Esophagus (tissue), 2 donors: ENCODE measurements at regions not wholly inside any gene's neighbourhood (a gene's known extent, or its start where the extent isn't known, plus 50 kb on each side); places are given as distances from the start of the nearest gene placed in this dataset.

Experiments used
- H3K27ac ChIP-seq, 2 donors: one replicate each; pipeline ENCODE4 v1.5.1; 2013; ENCODE audit warnings: low read depth in 2 of 2, mild to moderate bottlenecking in 2 of 2, inconsistent platforms in 1 of 2, low read length in 1 of 2, moderate library complexity in 1 of 2
- H3K27me3 ChIP-seq, 2 donors: one replicate each; pipeline ENCODE4 v1.6.1; 2013; ENCODE audit warnings: low read length in 2 of 2, control low read depth in 1 of 2, mild to moderate bottlenecking in 1 of 2; ENCODE audit not compliant: insufficient read depth in 2 of 2, control insufficient read depth in 1 of 2
- H3K36me3 ChIP-seq, 2 donors: one replicate each; pipeline ENCODE4 v1.6.1; 2013; ENCODE audit warnings: low read length in 1 of 2; ENCODE audit not compliant: control insufficient read depth in 2 of 2, insufficient read depth in 2 of 2
- H3K4me1 ChIP-seq, 2 donors: one replicate each; pipeline ENCODE4 v1.6.1; 2013; ENCODE audit warnings: low read length in 1 of 2; ENCODE audit not compliant: control insufficient read depth in 2 of 2, insufficient read depth in 2 of 2
- H3K4me3 ChIP-seq, 2 donors: one replicate each; pipeline ENCODE4 v1.5.1; 2013; ENCODE audit warnings: low read length in 2 of 2, mild to moderate bottlenecking in 2 of 2, low read depth in 1 of 2, moderate library complexity in 1 of 2
- H3K9me3 ChIP-seq, 2 donors: one replicate each; pipeline ENCODE4 v1.6.1; 2013; ENCODE audit warnings: mild to moderate bottlenecking in 2 of 2, low read depth in 1 of 2, low read length in 1 of 2, moderate library complexity in 1 of 2; ENCODE audit not compliant: control insufficient read depth in 2 of 2, insufficient read depth in 1 of 2
- WGBS, 2 donors: extraction: QIAGEN DNeasy Blood & Tissue Kit; methylation state at CpG; one replicate each; pipeline ENCODE4 v1.1.7; 2013; 5-methylcytosine and 5-hydroxymethylcytosine counted together
- donor health status: healthy with polysubstance abuse.
- donor health status: Bipolar disorder and iron deficiency.

GRCh38 chr5:4359847-4360246 lies 764.2 kb downstream of the IRX1 start:
- Histone ChIP-seq H3K4me3 (no peak overlapping the region), H3K4me1 (no peaks in the 10 kb centered on the region), H3K27ac (no peak overlapping the region), H3K27me3 (no peaks in the 10 kb centered on the region), H3K9me3 (peaks cover 0 to 5% of the 10 kb centered on the region in 2 donors), H3K36me3 (no peaks in the 10 kb centered on the region)
- WGBS, 2 donors, result 84 to 88% methylated on average over 2 of the region's 2 CpGs

- H3K9me3 ChIP-seq, result no peaks in the 10 kb centered on the region
- 55 to 64% methylated on average over 3 of the region's 3 CpGs for WGBS, 2 donors
- no peaks in the 10 kb centered on the region for H3K27me3 ChIP-seq
- no peaks in the 10 kb centered on the region for H3K36me3 ChIP-seq
- H3K4me1 ChIP-seq, result no peaks in the 10 kb centered on the region
- no peak overlapping the region for H3K4me3 ChIP-seq
- H3K27ac ChIP-seq, result no peak overlapping the region
These were observed 766.1 kb downstream of the IRX1 start for GRCh38 chr5:4361753-4362152.

GRCh38 chr5:4362411-4362810 lies 766.8 kb downstream of the IRX1 start:
- no peaks in the 10 kb centered on the region for H3K27me3 ChIP-seq
- 64 to 67% methylated on average over 2 of the region's 2 CpGs for WGBS, 2 donors
- H3K4me3 ChIP-seq, result no peak overlapping the region
- no peak overlapping the region for H3K27ac ChIP-seq
- no peaks in the 10 kb centered on the region for H3K9me3 ChIP-seq
- H3K36me3 ChIP-seq, result no peaks in the 10 kb centered on the region
- no peaks in the 10 kb centered on the region for H3K4me1 ChIP-seq

GRCh38 chr5:4363045-4363444 lies 767.4 kb downstream of the IRX1 start:
- Histone ChIP-seq H3K4me1 (no peaks in the 10 kb centered on the region), H3K4me3 (no peak overlapping the region), H3K9me3 (no peaks in the 10 kb centered on the region), H3K27me3 (no peaks in the 10 kb centered on the region), H3K27ac (no peak overlapping the region), H3K36me3 (no peaks in the 10 kb centered on the region)
- WGBS, 2 donors, result 18 to 76% methylated on average over 1 of the region's 2 CpGs

- Histone ChIP-seq H3K27ac (no peak overlapping the region), H3K36me3 (no peaks in the 10 kb centered on the region)
- 80 to 83% methylated on average over 5 of the region's 5 CpGs for WGBS, 2 donors
These were observed 771.0 kb downstream of the IRX1 start for GRCh38 chr5:4366628-4367027.

GRCh38 chr5:4370218-4370617 lies 769.9 kb upstream of the ADAMTS16 start:
- WGBS, 2 donors, result 66 to 68% methylated on average over 6 of the region's 6 CpGs
- Histone ChIP-seq H3K4me3 (no peak overlapping the region), H3K27ac (no peak overlapping the region), H3K4me1 (no peaks in the 10 kb centered on the region), H3K27me3 (no peaks in the 10 kb centered on the region), H3K36me3 (no peaks in the 10 kb centered on the region), H3K9me3 (no peaks in the 10 kb centered on the region)

More at GRCh38 chr5:4366628-4367027, 771.0 kb downstream of the IRX1 start:
- Histone ChIP-seq H3K9me3 (no peaks in the 10 kb centered on the region), H3K27me3 (no peaks in the 10 kb centered on the region), H3K4me3 (no peak overlapping the region), H3K4me1 (no peaks in the 10 kb centered on the region)

- Histone ChIP-seq H3K4me3 (no peak overlapping the region), H3K9me3 (no peaks in the 10 kb centered on the region), H3K27ac (no peak overlapping the region), H3K36me3 (no peaks in the 10 kb centered on the region), H3K27me3 (no peaks in the 10 kb centered on the region), H3K4me1 (no peaks in the 10 kb centered on the region)
- 68 to 77% methylated on average over 1 of the region's 1 CpG for WGBS, 2 donors
These were observed 767.6 kb upstream of the ADAMTS16 start for GRCh38 chr5:4372481-4372880.

GRCh38 chr5:4373051-4373820 lies 766.9 kb upstream of the ADAMTS16 start:
- H3K27me3 ChIP-seq, result no peaks in the 10 kb centered on the region
- 60 to 61% methylated on average over 6 of the region's 6 CpGs for WGBS, 2 donors
- no peak overlapping the region for H3K27ac ChIP-seq
- H3K36me3 ChIP-seq, result no peaks in the 10 kb centered on the region
- H3K4me3 ChIP-seq, result no peak overlapping the region
- no peaks in the 10 kb centered on the region for H3K4me1 ChIP-seq
- no peaks in the 10 kb centered on the region for H3K9me3 ChIP-seq

GRCh38 chr5:4374866-4375265 lies 765.3 kb upstream of the ADAMTS16 start:
- no peaks in the 10 kb centered on the region for H3K9me3 ChIP-seq
- WGBS, 2 donors, result 68 to 84% methylated on average over 7 of the region's 7 CpGs
- no peak overlapping the region for H3K27ac ChIP-seq

GRCh38 chr5:4375640-4376039 lies 764.5 kb upstream of the ADAMTS16 start:
- no peaks in the 10 kb centered on the region for H3K4me1 ChIP-seq
- no peak overlapping the region for H3K4me3 ChIP-seq
- H3K27me3 ChIP-seq, result no peaks in the 10 kb centered on the region
- 79 to 87% methylated on average over 7 of the region's 7 CpGs for WGBS, 2 donors
- H3K27ac ChIP-seq, result no peak overlapping the region
- no peaks in the 10 kb centered on the region for H3K36me3 ChIP-seq
- H3K9me3 ChIP-seq, result no peaks in the 10 kb centered on the region

More at GRCh38 chr5:4374866-4375265, 765.3 kb upstream of the ADAMTS16 start:
- Histone ChIP-seq H3K36me3 (no peaks in the 10 kb centered on the region), H3K4me1 (no peaks in the 10 kb centered on the region), H3K27me3 (no peaks in the 10 kb centered on the region), H3K4me3 (no peak overlapping the region)
